H1 (cell line): ENCODE measurements at regions not wholly inside any gene's neighbourhood (a gene's known extent, or its start where the extent isn't known, plus 50 kb on each side); places are given as distances from the start of the nearest gene placed in this dataset.

ENCODE experiments used
- CTCF ChIA-PET: fragments of 300-600 bp; sonication (Branson Sonifier 250); formaldehyde crosslinking; loops from one replicate; lab custom pipeline; 2021; ENCODE audit not compliant: partially characterized antibody; lab: Charles Lee
- POLR2A ChIA-PET: fragments of 300-600 bp; sonication (Branson Sonifier 250); formaldehyde crosslinking; loops from one replicate; lab custom pipeline; 2021; ENCODE audit warnings: inconsistent platforms; ENCODE audit not compliant: partially characterized antibody; lab: Charles Lee
- DNase-seq, 2 experiments: peaks; one replicate each; pipeline versions ENCODE4 v3.0.0 to v3.0.0-alpha.2; 2010 to 2022; ENCODE audit warnings: low spot score in 2 of 2, low read depth in 1 of 2, mixed read lengths in 1 of 2
- FAIRE-seq: peaks from 2 replicates; lab custom pipeline; 2011; peaks lifted over from hg19 to GRCh38; lab: Jason Lieb, UNC
- H2AFZ ChIP-seq: 2 replicates; pipeline ENCODE4 v1.8.1; 2012; ENCODE audit warnings: low read length, inconsistent platforms
- H2AK5ac ChIP-seq: 2 replicates; pipeline ENCODE4 v1.6.1; 2013; ENCODE audit warnings: low read depth, low read length
- H2BK120ac ChIP-seq: replicated peaks from 2 replicates; pipeline ENCODE3; 2013; ENCODE audit warnings: low read depth, low read length, inconsistent platforms
- H2BK12ac ChIP-seq: 2 replicates; pipeline ENCODE4 v1.6.1; 2013; ENCODE audit warnings: low read depth, low read length
- H2BK15ac ChIP-seq: 2 replicates; pipeline ENCODE4 v1.6.1; 2013; ENCODE audit warnings: low read length
- H2BK20ac ChIP-seq: 2 replicates; pipeline ENCODE4 v1.6.1; 2013; ENCODE audit warnings: low read length
- H2BK5ac ChIP-seq: 2 replicates; pipeline ENCODE4 v1.6.1; 2013; ENCODE audit warnings: low read depth, low read length
- H3K14ac ChIP-seq: 2 replicates; pipeline ENCODE4 v1.6.1; 2013; ENCODE audit warnings: inconsistent platforms; ENCODE audit not compliant: insufficient read length
- H3K18ac ChIP-seq: 2 replicates; pipeline ENCODE4 v1.6.1; 2013; ENCODE audit warnings: low read length; ENCODE audit errors: extremely low read depth
- H3K23ac ChIP-seq: 2 replicates; pipeline ENCODE4 v1.6.1; 2013; ENCODE audit warnings: inconsistent platforms; ENCODE audit not compliant: insufficient read length
- H3K23me2 ChIP-seq: 2 replicates; pipeline ENCODE4 v1.6.1; 2013; ENCODE audit warnings: low read depth, low read length
- H3K27ac ChIP-seq: 2 replicates; pipeline ENCODE4 v1.6.1; 2011; ENCODE audit warnings: low read depth, low read length, inconsistent platforms
- H3K27me3 ChIP-seq, 4 experiments: replicated peaks in 1 of 4; 1 replicate in 1 of 4; 2 replicates in 3 of 4; pipeline versions ENCODE4 v1.6.1 to v1.8.1; 2011 to 2013; ENCODE audit warnings: low read length in 3 of 4, mild to moderate bottlenecking in 3 of 4, inconsistent platforms in 2 of 4, mixed read lengths in 2 of 4, moderate library complexity in 1 of 4; ENCODE audit not compliant: control insufficient read depth in 3 of 4, insufficient read depth in 3 of 4; ENCODE audit errors: extremely low read depth in 1 of 4
- H3K36me3 ChIP-seq, 4 experiments: 2 replicates each; pipeline versions ENCODE4 v1.6.1 to v1.8.1; 2011 to 2013; ENCODE audit warnings: mild to moderate bottlenecking in 4 of 4, low read length in 3 of 4, moderate library complexity in 2 of 4, control low read depth in 1 of 4, inconsistent platforms in 1 of 4; ENCODE audit not compliant: insufficient read depth in 4 of 4, control insufficient read depth in 2 of 4
- H3K4ac ChIP-seq: replicated peaks from 2 replicates; pipeline ENCODE3; 2013; ENCODE audit warnings: low read length, low read depth, mixed read lengths, inconsistent platforms; ENCODE audit not compliant: insufficient read length
- H3K4me1 ChIP-seq, 4 experiments: replicated peaks in 1 of 4; 1 replicate in 1 of 4; 2 replicates in 3 of 4; pipeline versions ENCODE4 v1.6.1 to v1.8.1; 2011 to 2013; ENCODE audit warnings: low read length in 3 of 4, inconsistent platforms in 2 of 4, mixed read lengths in 1 of 4; ENCODE audit not compliant: insufficient read depth in 4 of 4, control insufficient read depth in 3 of 4
- H3K4me2 ChIP-seq, 2 experiments: 2 replicates each; pipeline versions ENCODE4 v1.6.1 to v1.8.1; 2011 to 2013; ENCODE audit warnings: low read depth in 2 of 2, low read length in 2 of 2, control low read depth in 1 of 2, inconsistent platforms in 1 of 2, mild to moderate bottlenecking in 1 of 2; ENCODE audit not compliant: insufficient read depth in 1 of 2
- H3K4me3 ChIP-seq, 4 experiments: fragments of 200-600, 300-600 bp in 1 of 4; sonication (generic), shearing (Covaris generic), sonication (Bioruptor Twin) in 1 of 4; 2 replicates each; pipeline versions ENCODE4 v1.5.1 to v1.8.1; 2011 to 2016; ENCODE audit warnings: low read length in 4 of 4, low read depth in 3 of 4, control low read depth in 2 of 4, inconsistent platforms in 2 of 4, mild to moderate bottlenecking in 2 of 4, mixed read lengths in 1 of 4, moderate library complexity in 1 of 4; ENCODE audit not compliant: insufficient read depth in 2 of 4; ENCODE audit errors: extremely low read depth in 1 of 4
- H3K56ac ChIP-seq: replicated peaks from 2 replicates; pipeline ENCODE3; 2013; ENCODE audit warnings: low read depth, mild to moderate bottlenecking, mixed read lengths, low read length, inconsistent platforms; ENCODE audit not compliant: insufficient read length
- H3K79me1 ChIP-seq: 2 replicates; pipeline ENCODE4 v1.6.1; 2013; ENCODE audit warnings: low read depth, low read length, control low read depth
- H3K79me2 ChIP-seq, 2 experiments: 2 replicates each; pipeline versions ENCODE4 v1.6.1 to v1.8.1; 2012 to 2013; ENCODE audit warnings: low read length in 2 of 2, mild to moderate bottlenecking in 2 of 2, inconsistent platforms in 1 of 2; ENCODE audit not compliant: insufficient read depth in 2 of 2, control insufficient read depth in 1 of 2
- H3K9ac ChIP-seq, 4 experiments: replicated peaks in 1 of 4; 1 replicate in 1 of 4; 2 replicates in 3 of 4; pipeline versions ENCODE4 v1.6.1 to v1.8.1; 2011 to 2013; ENCODE audit warnings: low read depth in 3 of 4, low read length in 3 of 4, control low read depth in 2 of 4, mild to moderate bottlenecking in 2 of 4, moderate library complexity in 2 of 4, inconsistent platforms in 1 of 4; ENCODE audit errors: extremely low read depth in 1 of 4
- H3K9me3 ChIP-seq, 2 experiments: 2 replicates each; pipeline versions ENCODE4 v1.6.1 to v1.8.1; 2012 to 2013; ENCODE audit warnings: mild to moderate bottlenecking in 2 of 2, moderate library complexity in 2 of 2, control low read depth in 1 of 2, inconsistent platforms in 1 of 2, low read depth in 1 of 2, low read length in 1 of 2, mixed read lengths in 1 of 2; ENCODE audit not compliant: insufficient read depth in 2 of 2
- H4K20me1 ChIP-seq, 2 experiments: replicated peaks in 1 of 2; 2 replicates each; pipeline versions ENCODE3 to v1.8.1; 2011 to 2013; ENCODE audit warnings: inconsistent platforms in 2 of 2, low read length in 2 of 2, mild to moderate bottlenecking in 1 of 2; ENCODE audit not compliant: insufficient read depth in 2 of 2, control insufficient read depth in 1 of 2
- H4K5ac ChIP-seq: 2 replicates; pipeline ENCODE4 v1.6.1; 2013; ENCODE audit warnings: low read length, low read depth, mixed read lengths, inconsistent platforms; ENCODE audit not compliant: insufficient read length
- H4K8ac ChIP-seq: 2 replicates; pipeline ENCODE4 v1.8.0; 2013; ENCODE audit warnings: mild to moderate bottlenecking, moderate library complexity, low read length, inconsistent platforms; ENCODE audit not compliant: insufficient read depth; ENCODE audit errors: extremely low read depth
- H4K91ac ChIP-seq: replicated peaks from 2 replicates; pipeline ENCODE3; 2013; ENCODE audit warnings: low read length, mixed read lengths, inconsistent platforms; ENCODE audit not compliant: insufficient read length
- BACH1 ChIP-seq: IDR thresholded peaks from 2 replicates; pipeline ENCODE4 v1.6.1; 2012; ENCODE audit warnings: low read length, improper control_type of control experiment
- BRCA1 ChIP-seq: IDR thresholded peaks from 2 replicates; pipeline ENCODE4 v1.6.1; 2012; ENCODE audit warnings: low read depth, low read length, improper control_type of control experiment
- CBX8 ChIP-seq: fragments of 300-800, 300-1000 bp; sonication (generic); IDR thresholded peaks from 2 replicates; pipeline ENCODE4 v1.7.1; 2016; ENCODE audit warnings: low read depth, low read length, borderline replicate concordance
- FOSL1 ChIP-seq: IDR thresholded peaks from 2 replicates; pipeline ENCODE4 v1.6.1; 2011; ENCODE audit warnings: mild to moderate bottlenecking, low read depth, low read length, moderate library complexity; ENCODE audit not compliant: insufficient read depth
- GABPA ChIP-seq: IDR thresholded peaks from 2 replicates; pipeline ENCODE4 v1.6.1; 2011; ENCODE audit warnings: mild to moderate bottlenecking, low read length, moderate library complexity, borderline replicate concordance; ENCODE audit not compliant: insufficient read depth
- MAFK ChIP-seq: IDR thresholded peaks from 2 replicates; pipeline ENCODE4 v1.6.1; 2012; ENCODE audit warnings: low read depth, mild to moderate bottlenecking, improper control_type of control experiment, low read length
- RAD21 ChIP-seq, 2 experiments: IDR thresholded peaks in 1 of 2; conservative IDR thresholded peaks in 1 of 2; 2 replicates each; pipeline ENCODE4 v1.6.1; 2011; ENCODE audit warnings: low read depth in 2 of 2, low read length in 2 of 2, improper control_type of control experiment in 1 of 2, inconsistent platforms in 1 of 2, mild to moderate bottlenecking in 1 of 2, moderate library complexity in 1 of 2
- RFX5 ChIP-seq: IDR thresholded peaks from 2 replicates; pipeline ENCODE4 v1.6.1; 2011; ENCODE audit warnings: low read depth, low read length, improper control_type of control experiment, borderline replicate concordance
- SIRT6 ChIP-seq: IDR thresholded peaks from one replicate; pipeline ENCODE4 v1.7.1; 2012; ENCODE audit warnings: low read length, inconsistent platforms
- TEAD4 ChIP-seq: IDR thresholded peaks from 2 replicates; pipeline ENCODE4 v1.6.1; 2012; ENCODE audit warnings: low read depth, low read length, inconsistent platforms, mixed read lengths
- ZNF274 ChIP-seq: IDR thresholded peaks from 2 replicates; pipeline ENCODE4 v1.7.0; 2012; ENCODE audit warnings: low read length, borderline replicate concordance; ENCODE audit errors: extremely low read depth
- TF ChIP-seq, protein P1 (sequence below): IDR thresholded peaks from 2 replicates; pipeline ENCODE4 v1.6.1; 2011; ENCODE audit warnings: low read length, improper control_type of control experiment

DNA sequence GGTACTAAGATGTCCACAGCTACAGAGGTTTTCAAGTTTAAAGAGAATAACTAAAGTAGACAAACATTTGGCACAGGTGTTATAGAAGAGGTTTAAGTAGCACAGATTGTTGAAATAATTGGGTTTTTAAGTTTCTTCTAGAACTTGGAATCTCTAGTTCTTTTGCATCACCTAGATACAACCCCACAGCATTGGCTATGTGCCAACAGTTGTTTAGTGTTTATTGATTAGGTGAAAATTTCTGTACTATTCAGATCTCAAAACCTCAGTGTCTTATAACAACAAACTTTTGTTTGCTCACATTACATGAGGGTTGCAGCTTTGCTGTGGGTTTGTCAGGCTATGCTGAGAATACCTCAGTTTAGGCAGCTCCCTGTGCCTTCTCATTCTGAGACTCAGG, 162.5 kb downstream of the TBX15 start:
- no peak overlapping the region for H3K4me2 ChIP-seq
- no peaks in the 10 kb centered on the region for H3K79me2 ChIP-seq
- ChIA-PET CTCF (interaction anchor here (0.7 to 2.1 kb wide), 4 partner anchors 11 to 183 kb away, joined by 3 to 4 read pairs (median 3); no protein-coding TSS in a partner anchor), POLR2A (no interaction called here)
- H2BK120ac ChIP-seq = no peak overlapping the region
- DNase-seq = no peak
- no peaks in the 10 kb centered on the region for H3K4me1 ChIP-seq
- H2AFZ ChIP-seq = no peak overlapping the region
- H4K20me1 ChIP-seq = no peaks in the 10 kb centered on the region
- H3K27ac ChIP-seq = no peak overlapping the region
- no peak overlapping the region for H3K4ac ChIP-seq
- no peaks in the 10 kb centered on the region for H3K36me3 ChIP-seq
- H3K14ac ChIP-seq = no peak overlapping the region
- FAIRE-seq = no peak
- no peak overlapping the region for H4K5ac ChIP-seq
- H4K91ac ChIP-seq = no peak overlapping the region
- no peaks in the 10 kb centered on the region for H3K27me3 ChIP-seq
- no peak overlapping the region for H2AK5ac ChIP-seq
- H2BK12ac ChIP-seq = no peak overlapping the region
- no peak overlapping the region for H4K8ac ChIP-seq
- no peak overlapping the region for H3K9ac ChIP-seq
- no peaks in the 10 kb centered on the region for H3K9me3 ChIP-seq
- no peak overlapping the region for H2BK15ac ChIP-seq
- H2BK20ac ChIP-seq = no peak overlapping the region
- no peaks in the 10 kb centered on the region for H3K23me2 ChIP-seq
- H3K79me1 ChIP-seq = no peaks in the 10 kb centered on the region
- no peak overlapping the region for H2BK5ac ChIP-seq
- H3K23ac ChIP-seq = no peak overlapping the region
- no peak overlapping the region for H3K18ac ChIP-seq
- H3K4me3 ChIP-seq = no peak overlapping the region
- no peak overlapping the region for H3K56ac ChIP-seq
- TF ChIP-seq RFX5 = no peak
- no peak for TF ChIP-seq SIRT6
- TF ChIP-seq, protein P1, sequence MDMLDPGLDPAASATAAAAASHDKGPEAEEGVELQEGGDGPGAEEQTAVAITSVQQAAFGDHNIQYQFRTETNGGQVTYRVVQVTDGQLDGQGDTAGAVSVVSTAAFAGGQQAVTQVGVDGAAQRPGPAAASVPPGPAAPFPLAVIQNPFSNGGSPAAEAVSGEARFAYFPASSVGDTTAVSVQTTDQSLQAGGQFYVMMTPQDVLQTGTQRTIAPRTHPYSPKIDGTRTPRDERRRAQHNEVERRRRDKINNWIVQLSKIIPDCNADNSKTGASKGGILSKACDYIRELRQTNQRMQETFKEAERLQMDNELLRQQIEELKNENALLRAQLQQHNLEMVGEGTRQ = no peak
- TF ChIP-seq RAD21 (IDR thresholded peaks at IDR 0.05 in 1 of 2, conservative IDR thresholded peaks at IDR 0.05 in 1 of 2; ENCODE audit: low read depth in 2 of 2, low read length in 2 of 2) = no peak
- TF ChIP-seq BRCA1 = no peak
- TF ChIP-seq GABPA = no peak
- no peak for TF ChIP-seq TEAD4
- TF ChIP-seq CBX8 = no peak
- TF ChIP-seq ZNF274 = no peak
- no peak for TF ChIP-seq MAFK
- no peak for TF ChIP-seq FOSL1
- TF ChIP-seq BACH1 = no peak
